ENCODE measurements at regions not wholly inside any gene's neighbourhood (a gene's known extent, or its start where the extent isn't known, plus 50 kb on each side); places are given as distances from the start of the nearest gene placed in this dataset.
"Not testable (repeated sequence)": the region's sequence is repeated elsewhere in the genome, so short reads cannot be mapped to it uniquely, and the experiment has no call there.

- no peak for DNase-seq (ENCODE audit: low spot score)
Observed at GRCh38 chr6:134669485-134669884, 280.4 kb downstream of the ALDH8A1 start.

GRCh38 chr6:134667111-134667510, 282.8 kb downstream of the ALDH8A1 start:
- no peak for DNase-seq (ENCODE audit: low spot score)

GRCh38 chr6:134666125-134666524, 283.8 kb downstream of the ALDH8A1 start:
- no peak for DNase-seq (ENCODE audit: low spot score)

- DNase-seq (ENCODE audit: low spot score), result no peak
Observed at GRCh38 chr6:134665029-134665723, 284.7 kb downstream of the ALDH8A1 start.

GRCh38 chr6:134663800-134664535, 285.9 kb downstream of the ALDH8A1 start:
- no peak for DNase-seq (ENCODE audit: low spot score)

- DNase-seq (ENCODE audit: low spot score), result no peak
Observed at GRCh38 chr6:134663356-134663755, 286.5 kb downstream of the ALDH8A1 start.

GRCh38 chr6:134662077-134662700, 287.7 kb downstream of the ALDH8A1 start:
- no peak for DNase-seq (ENCODE audit: low spot score)

GRCh38 chr6:134659885-134660284, 290.0 kb downstream of the ALDH8A1 start:
- not testable (repeated sequence) for DNase-seq (ENCODE audit: low spot score)

GRCh38 chr6:134658596-134658995, 291.3 kb downstream of the ALDH8A1 start:
- DNase-seq (ENCODE audit: low spot score), result no peak

GRCh38 chr6:134657751-134658527, 292.0 kb downstream of the ALDH8A1 start:
- DNase-seq (ENCODE audit: low spot score), result no peak

GRCh38 chr6:134657343-134657742, 292.6 kb downstream of the ALDH8A1 start:
- DNase-seq (ENCODE audit: low spot score), result no peak

- DNase-seq (ENCODE audit: low spot score), result no peak
Observed at GRCh38 chr6:134654751-134655150, 295.1 kb downstream of the ALDH8A1 start.

- no peak for DNase-seq (ENCODE audit: low spot score)
Observed at GRCh38 chr6:134651519-134651918, 298.4 kb downstream of the ALDH8A1 start.

GRCh38 chr6:134647861-134648260, 302.0 kb downstream of the ALDH8A1 start:
- DNase-seq (ENCODE audit: low spot score), result no peak

- no peak for DNase-seq (ENCODE audit: low spot score)
Observed at GRCh38 chr6:134642819-134643218, 307.1 kb downstream of the ALDH8A1 start.

GRCh38 chr6:134642279-134642678, 307.6 kb downstream of the ALDH8A1 start:
- DNase-seq (ENCODE audit: low spot score), result no peak

- DNase-seq (ENCODE audit: low spot score), result peak; percentile 83
Observed at GRCh38 chr6:134640975-134641429, 308.9 kb downstream of the ALDH8A1 start.

GRCh38 chr6:134640229-134640628, 309.7 kb downstream of the ALDH8A1 start:
- DNase-seq (ENCODE audit: low spot score), result no peak

- DNase-seq (ENCODE audit: low spot score), result no peak
Observed at GRCh38 chr6:134637847-134638437, 312.0 kb downstream of the ALDH8A1 start.

- DNase-seq (ENCODE audit: low spot score), result no peak
Observed at GRCh38 chr6:134637282-134637681, 312.6 kb downstream of the ALDH8A1 start.

- no peak for DNase-seq (ENCODE audit: low spot score)
Observed at GRCh38 chr6:134636186-134636799, 313.6 kb downstream of the ALDH8A1 start.

Measured in AG08396 (cell line).